Colonic mucosa (tissue), 4 donors: ENCODE measurements at regions not wholly inside any gene's neighbourhood (a gene's known extent, or its start where the extent isn't known, plus 50 kb on each side); places are given as distances from the start of the nearest gene placed in this dataset.
A peak's percentile ranks its signal among the peaks of the same experiment; 100 is the strongest.
"Not testable (repeated sequence)": the region's sequence is repeated elsewhere in the genome, so short reads cannot be mapped to it uniquely, and the experiment has no call there.

Source experiments
- DNase-seq: peaks from one replicate; pipeline ENCODE4 v3.0.0-alpha.2; 2020
- H3K27ac ChIP-seq: fragments of 200-600 bp; one replicate; pipeline ENCODE4 v1.8.0; 2021
- H3K27me3 ChIP-seq: fragments of 200-600 bp; one replicate; pipeline ENCODE4 v1.8.0; 2021
- H3K36me3 ChIP-seq: fragments of 200-600 bp; one replicate; pipeline ENCODE4 v1.8.0; 2021
- H3K4me1 ChIP-seq: fragments of 200-600 bp; one replicate; pipeline ENCODE4 v1.8.0; 2021; ENCODE audit warnings: mild to moderate bottlenecking
- H3K4me3 ChIP-seq: fragments of 200-600 bp; one replicate; pipeline ENCODE4 v1.8.0; 2021
- H3K9ac ChIP-seq, 2 donors: one replicate each; pipeline ENCODE4 v1.7.0; 2013; ENCODE audit warnings: control low read depth in 2 of 2, low read depth in 2 of 2, low read length in 2 of 2
- H3K9me3 ChIP-seq: fragments of 200-600 bp; one replicate; pipeline ENCODE4 v1.8.0; 2021
- CTCF ChIP-seq: fragments of 200-600 bp; IDR thresholded peaks from one replicate; pipeline ENCODE4 v1.8.0; 2022; ENCODE audit warnings: antibody characterized with exemption, mild to moderate bottlenecking
- intact Hi-C: fragments of 100-400 bp; cut with DNase I; formaldehyde crosslinking; loops from one replicate; pipeline ENCODE4 v1.14.1; 2022
- donor health status: healthy.
- donor health status: DM: no; HTN: no; CAD: no.
- donor health status: DM: no; HTN: no; CAD: no.

- H3K27me3 ChIP-seq, H3K4me1 ChIP-seq, H3K27ac ChIP-seq, H3K4me3 ChIP-seq, H3K36me3 ChIP-seq, DNase-seq, intact Hi-C loops, H3K9ac ChIP-seq, H3K9me3 ChIP-seq: not testable (repeated sequence)
Measured at GRCh38 chr1:117314951-117315350, 52.3 kb upstream of the MAN1A2 start.

GRCh38 chr1:117313555-117313954, 53.7 kb upstream of the MAN1A2 start:
- Histone ChIP-seq H3K36me3 (no peaks in the 10 kb centered on the region), H3K27ac (no peak overlapping the region), H3K27me3 (no peaks in the 10 kb centered on the region), H3K9ac (no peak overlapping the region), H3K4me1 (no peaks in the 10 kb centered on the region), H3K4me3 (no peak overlapping the region), H3K9me3 (no peaks in the 10 kb centered on the region)
- no peak for TF ChIP-seq CTCF
- no peak for DNase-seq
- intact Hi-C loops, result no loop called here

GRCh38 chr1:117312453-117313138, 54.7 kb upstream of the MAN1A2 start:
- Histone ChIP-seq H3K9me3 (no peaks in the 10 kb centered on the region), H3K36me3 (no peaks in the 10 kb centered on the region), H3K27me3 (no peaks in the 10 kb centered on the region), H3K9ac (no peak overlapping the region), H3K27ac (no peak overlapping the region), H3K4me1 (no peaks in the 10 kb centered on the region), H3K4me3 (no peak overlapping the region)
- intact Hi-C loops, result no loop called here
- DNase-seq, result no peak
- peak; percentile 47 for TF ChIP-seq CTCF

- no peaks in the 10 kb centered on the region for H3K4me1 ChIP-seq
- no peak overlapping the region for H3K9ac ChIP-seq
- no peak overlapping the region for H3K27ac ChIP-seq
- no peak for TF ChIP-seq CTCF
- H3K27me3 ChIP-seq, result no peaks in the 10 kb centered on the region
- DNase-seq, result no peak
- no peaks in the 10 kb centered on the region for H3K36me3 ChIP-seq
- intact Hi-C loops, result no loop called here
- H3K4me3 ChIP-seq, result no peak overlapping the region
- H3K9me3 ChIP-seq, result no peaks in the 10 kb centered on the region
Measured at GRCh38 chr1:117308311-117308916, 58.8 kb upstream of the MAN1A2 start.

GRCh38 chr1:117301901-117302300, 65.3 kb upstream of the MAN1A2 start:
- Histone ChIP-seq H3K9me3 (no peaks in the 10 kb centered on the region), H3K4me3 (no peak overlapping the region), H3K27ac (no peak overlapping the region), H3K4me1 (no peaks in the 10 kb centered on the region), H3K9ac (no peak overlapping the region), H3K36me3 (no peaks in the 10 kb centered on the region), H3K27me3 (no peaks in the 10 kb centered on the region)
- no peak for DNase-seq
- no peak for TF ChIP-seq CTCF
- intact Hi-C loops, result no loop called here

GRCh38 chr1:117300183-117300582, 67.1 kb upstream of the MAN1A2 start:
- H3K9ac ChIP-seq, DNase-seq, H3K4me1 ChIP-seq, H3K36me3 ChIP-seq, intact Hi-C loops, H3K27me3 ChIP-seq, H3K4me3 ChIP-seq, H3K27ac ChIP-seq, H3K9me3 ChIP-seq: not testable (repeated sequence)
